H1 (cell line): ENCODE measurements at regions not wholly inside any gene's neighbourhood (a gene's known extent, or its start where the extent isn't known, plus 50 kb on each side); places are given as distances from the start of the nearest gene placed in this dataset.

Experiments
- BRCA1 ChIP-seq: IDR thresholded peaks from 2 replicates; pipeline ENCODE4 v1.6.1; 2012; ENCODE audit warnings: low read depth, low read length, improper control_type of control experiment
- RFX5 ChIP-seq: IDR thresholded peaks from 2 replicates; pipeline ENCODE4 v1.6.1; 2011; ENCODE audit warnings: low read depth, low read length, improper control_type of control experiment, borderline replicate concordance
- TCF12 ChIP-seq: IDR thresholded peaks from 2 replicates; pipeline ENCODE4 v1.6.1; 2011; ENCODE audit warnings: low read depth, mild to moderate bottlenecking, low read length

GRCh38 chr2:63668000-63668399 is 79.2 kb downstream of the MDH1 start (continued):
- TF ChIP-seq TCF12 (no peak), BRCA1 (no peak), RFX5 (no peak)
